Skeletal muscle tissue (tissue), 3 donors: ENCODE measurements at regions not wholly inside any gene's neighbourhood (a gene's known extent, or its start where the extent isn't known, plus 50 kb on each side); places are given as distances from the start of the nearest gene placed in this dataset.

Experiments
- H3K27ac ChIP-seq: one replicate; pipeline ENCODE4 v1.7.0; 2013; ENCODE audit warnings: mild to moderate bottlenecking, low read depth, low read length, inconsistent platforms
- H3K27me3 ChIP-seq, 3 donors: one replicate each; pipeline ENCODE4 v1.7.0; 2013; ENCODE audit warnings: low read length in 3 of 3; ENCODE audit not compliant: control insufficient read depth in 3 of 3, insufficient read depth in 3 of 3
- H3K36me3 ChIP-seq, 3 donors: one replicate each; pipeline ENCODE4 v1.7.0; 2013; ENCODE audit warnings: low read length in 3 of 3; ENCODE audit not compliant: control insufficient read depth in 3 of 3, insufficient read depth in 3 of 3
- H3K4me1 ChIP-seq, 3 donors: one replicate each; pipeline ENCODE4 v1.7.0; 2013; ENCODE audit warnings: low read length in 3 of 3, mild to moderate bottlenecking in 3 of 3; ENCODE audit not compliant: control insufficient read depth in 3 of 3, insufficient read depth in 3 of 3
- H3K4me3 ChIP-seq, 3 donors: one replicate each; pipeline ENCODE4 v1.7.0; 2013; ENCODE audit warnings: low read length in 3 of 3
- H3K9ac ChIP-seq, 3 donors: one replicate each; pipeline ENCODE4 v1.7.0; 2013; ENCODE audit warnings: low read length in 3 of 3, mild to moderate bottlenecking in 3 of 3, moderate library complexity in 2 of 3, low read depth in 1 of 3
- H3K9me3 ChIP-seq, 3 donors: one replicate each; pipeline ENCODE4 v1.7.0; 2013; ENCODE audit warnings: low read length in 3 of 3; ENCODE audit not compliant: control insufficient read depth in 3 of 3
- donor health status: Osteomylitis.

DNA sequence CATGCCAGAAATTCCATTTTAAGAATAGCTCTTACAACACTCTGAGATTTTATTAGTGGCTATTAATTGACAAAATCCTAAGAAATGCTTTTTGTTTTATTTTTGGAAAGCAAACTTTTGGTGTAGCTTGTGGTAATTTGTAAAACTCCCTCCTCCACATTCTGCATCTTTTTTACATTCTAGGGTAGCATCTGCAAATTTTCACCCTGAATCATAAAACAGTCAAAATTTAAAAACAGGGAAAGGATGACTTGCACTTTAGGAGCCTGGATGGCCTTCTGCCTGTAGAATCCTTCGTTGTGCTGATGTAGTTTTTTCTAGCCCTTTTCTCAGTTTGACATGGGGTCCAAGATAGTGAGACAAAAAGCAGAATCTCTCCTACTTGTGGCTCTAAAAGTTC is 316.1 kb downstream of the ADRA2A start:
- no peaks in the 10 kb centered on the region for H3K9me3 ChIP-seq
- H3K27ac ChIP-seq, result no peak overlapping the region
- no peak overlapping the region for H3K4me3 ChIP-seq
- no peaks in the 10 kb centered on the region for H3K36me3 ChIP-seq
- H3K27me3 ChIP-seq, result no peaks in the 10 kb centered on the region
- H3K9ac ChIP-seq, result no peak overlapping the region
- no peaks in the 10 kb centered on the region for H3K4me1 ChIP-seq

DNA sequence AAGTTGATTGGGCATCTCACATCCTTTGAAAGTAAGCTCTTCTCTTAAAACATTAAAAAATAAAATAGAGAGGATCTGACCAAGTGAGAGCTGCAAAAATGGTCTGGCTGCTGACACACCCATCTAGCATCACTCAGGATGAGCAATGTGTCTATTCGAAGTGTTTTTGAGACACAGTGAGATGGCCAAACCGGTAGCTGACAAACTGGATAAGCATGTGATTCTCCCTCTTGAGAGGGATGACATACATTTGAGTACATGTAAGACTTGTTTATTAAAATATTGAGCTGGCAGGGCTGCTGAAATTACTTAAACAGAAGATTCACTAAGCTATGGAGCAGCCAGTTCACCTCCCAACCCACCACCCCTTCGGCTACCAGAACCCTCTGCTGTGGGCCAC is 333.9 kb downstream of the ADRA2A start:
- no peak overlapping the region for H3K27ac ChIP-seq

DNA sequence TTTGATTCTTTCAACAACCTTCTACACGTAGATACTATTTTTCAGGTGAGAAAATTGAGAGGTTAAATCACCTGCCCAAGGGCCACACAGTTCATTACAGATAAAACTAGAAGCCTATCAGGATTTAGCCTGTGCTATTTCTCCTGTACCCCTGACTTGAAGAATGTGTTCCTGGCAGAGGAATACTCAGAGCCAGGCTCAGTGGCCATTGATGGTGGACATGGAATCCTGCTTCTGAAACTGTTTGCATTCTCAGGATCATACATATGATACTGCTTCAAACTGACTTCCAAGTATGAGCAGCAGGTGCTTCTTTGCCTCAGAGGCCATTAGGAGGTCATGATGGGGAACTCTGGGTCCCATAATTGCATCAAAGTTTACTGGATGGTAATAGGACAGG is 348.6 kb downstream of the ADRA2A start:
- H3K36me3 ChIP-seq, result no peaks in the 10 kb centered on the region
- H3K4me1 ChIP-seq, result no peaks in the 10 kb centered on the region
- H3K4me3 ChIP-seq, result no peak overlapping the region
- H3K27ac ChIP-seq, result no peak overlapping the region
- no peaks in the 10 kb centered on the region for H3K9me3 ChIP-seq
- H3K9ac ChIP-seq, result no peak overlapping the region
- H3K27me3 ChIP-seq, result no peaks in the 10 kb centered on the region

More for the DNA sequence above, 333.9 kb downstream of the ADRA2A start:
- H3K9me3 ChIP-seq, result peaks cover 0 to 2% (median 0%) of the 10 kb centered on the region in 3 donors
- no peaks in the 10 kb centered on the region for H3K4me1 ChIP-seq
- no peak overlapping the region for H3K4me3 ChIP-seq
- no peaks in the 10 kb centered on the region for H3K27me3 ChIP-seq
- H3K36me3 ChIP-seq, result no peaks in the 10 kb centered on the region
- H3K9ac ChIP-seq, result no peak overlapping the region

DNA sequence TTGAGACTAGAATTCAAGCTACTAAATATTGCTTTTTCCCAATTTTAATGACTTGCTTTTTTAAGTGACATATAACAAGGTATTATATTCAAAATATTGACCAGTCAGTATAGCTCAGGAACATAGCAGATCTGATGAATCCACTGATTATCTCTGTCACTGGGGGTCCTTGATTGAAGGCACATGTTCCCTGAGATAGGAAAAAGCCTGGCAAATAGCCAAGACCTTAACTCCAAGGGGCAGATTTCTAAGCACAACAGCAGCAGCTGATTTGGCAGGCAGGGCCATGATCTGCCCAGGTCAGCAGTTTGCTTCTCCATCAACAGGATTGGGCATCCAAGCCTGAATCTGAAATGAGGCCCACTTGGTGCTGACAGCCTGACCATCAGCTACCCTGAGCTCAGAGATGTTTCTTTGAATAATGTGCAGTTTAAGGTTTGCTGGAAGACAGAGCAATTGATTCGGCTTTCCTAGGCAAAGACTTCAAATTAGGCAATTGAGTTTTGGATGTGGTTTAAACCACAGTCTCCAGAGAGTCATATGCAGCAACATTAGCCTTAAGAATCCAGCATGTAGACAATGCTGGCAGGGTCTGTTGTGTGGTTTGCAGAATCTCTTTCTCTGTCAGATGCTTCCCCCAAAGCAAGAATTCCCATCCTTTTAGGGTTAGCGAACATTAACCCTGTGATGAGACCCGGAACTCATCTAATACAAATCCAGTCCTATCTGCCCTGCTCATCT is 352.6 kb downstream of the ADRA2A start:
- no peak overlapping the region for H3K4me3 ChIP-seq
- H3K36me3 ChIP-seq, result no peaks in the 10 kb centered on the region
- H3K27me3 ChIP-seq, result no peaks in the 10 kb centered on the region
- no peak overlapping the region for H3K9ac ChIP-seq
- no peaks in the 10 kb centered on the region for H3K9me3 ChIP-seq
- H3K27ac ChIP-seq, result no peak overlapping the region
- no peaks in the 10 kb centered on the region for H3K4me1 ChIP-seq

DNA sequence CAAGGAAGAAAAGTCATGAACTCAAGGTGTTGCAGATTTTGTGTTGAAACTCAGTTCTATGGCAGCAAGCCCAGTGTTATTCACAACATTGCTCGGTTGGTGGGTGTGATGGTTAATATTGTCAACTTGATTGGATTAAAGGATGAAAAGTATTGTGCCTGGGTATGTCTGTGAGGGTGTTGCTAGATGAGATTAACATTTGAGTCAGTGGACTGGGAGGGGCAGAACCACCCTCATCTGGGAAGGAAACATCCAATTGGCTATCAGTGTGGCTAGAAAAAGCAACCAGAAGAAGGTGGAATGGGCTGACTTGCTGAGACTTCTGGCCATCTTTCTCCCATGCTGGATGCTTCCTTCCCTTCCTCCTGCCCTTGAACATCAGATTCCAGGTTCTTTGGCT is 353.2 kb downstream of the ADRA2A start:
- Histone ChIP-seq H3K9ac (no peak overlapping the region), H3K36me3 (no peaks in the 10 kb centered on the region), H3K4me3 (no peak overlapping the region), H3K9me3 (no peaks in the 10 kb centered on the region), H3K27me3 (no peaks in the 10 kb centered on the region), H3K27ac (no peak overlapping the region), H3K4me1 (no peaks in the 10 kb centered on the region)

DNA sequence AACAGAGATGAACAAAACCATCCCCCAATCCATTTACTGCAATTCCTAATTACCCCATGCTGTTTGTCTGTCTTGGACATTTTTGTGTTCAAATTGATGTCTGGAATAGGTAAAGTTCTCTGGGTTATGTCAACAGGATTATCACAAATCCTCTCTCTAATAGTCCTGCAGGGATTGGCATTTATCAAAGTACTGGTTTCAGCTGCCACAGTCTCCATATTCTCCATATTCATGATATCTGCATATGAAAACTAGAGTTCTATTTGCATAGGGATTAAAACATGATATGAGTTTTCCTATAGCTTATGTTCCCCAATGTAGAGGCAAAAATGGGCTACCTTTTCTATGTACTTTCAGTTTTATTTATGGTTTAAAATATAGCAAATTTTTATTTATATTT is 355.8 kb downstream of the ADRA2A start:
- Histone ChIP-seq H3K36me3 (no peaks in the 10 kb centered on the region), H3K9me3 (no peaks in the 10 kb centered on the region), H3K4me1 (no peaks in the 10 kb centered on the region), H3K9ac (no peak overlapping the region), H3K27ac (no peak overlapping the region), H3K27me3 (no peaks in the 10 kb centered on the region), H3K4me3 (no peak overlapping the region)

DNA sequence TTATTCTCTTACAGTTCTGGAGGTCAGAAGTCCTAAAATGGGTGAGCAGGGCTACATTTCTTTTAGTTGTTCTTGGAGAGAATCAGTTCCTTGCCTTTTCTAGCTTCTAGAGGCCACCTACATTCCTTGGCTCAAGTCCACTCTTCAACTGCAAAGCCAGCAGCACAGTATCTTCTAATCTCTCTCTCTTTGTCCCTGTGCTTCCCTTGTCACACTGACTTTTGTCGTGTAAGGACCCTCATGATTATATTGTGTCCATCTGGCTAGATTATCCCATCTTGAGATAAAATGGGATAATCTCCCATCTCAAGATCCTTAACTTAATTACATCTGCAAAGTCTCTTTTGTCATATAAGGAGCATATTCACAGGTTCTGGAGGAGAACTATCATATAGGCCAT is 359.0 kb downstream of the ADRA2A start:
- Histone ChIP-seq H3K9me3 (no peaks in the 10 kb centered on the region), H3K4me1 (no peaks in the 10 kb centered on the region), H3K9ac (no peak overlapping the region), H3K4me3 (no peak overlapping the region), H3K36me3 (no peaks in the 10 kb centered on the region), H3K27ac (no peak overlapping the region), H3K27me3 (no peaks in the 10 kb centered on the region)

DNA sequence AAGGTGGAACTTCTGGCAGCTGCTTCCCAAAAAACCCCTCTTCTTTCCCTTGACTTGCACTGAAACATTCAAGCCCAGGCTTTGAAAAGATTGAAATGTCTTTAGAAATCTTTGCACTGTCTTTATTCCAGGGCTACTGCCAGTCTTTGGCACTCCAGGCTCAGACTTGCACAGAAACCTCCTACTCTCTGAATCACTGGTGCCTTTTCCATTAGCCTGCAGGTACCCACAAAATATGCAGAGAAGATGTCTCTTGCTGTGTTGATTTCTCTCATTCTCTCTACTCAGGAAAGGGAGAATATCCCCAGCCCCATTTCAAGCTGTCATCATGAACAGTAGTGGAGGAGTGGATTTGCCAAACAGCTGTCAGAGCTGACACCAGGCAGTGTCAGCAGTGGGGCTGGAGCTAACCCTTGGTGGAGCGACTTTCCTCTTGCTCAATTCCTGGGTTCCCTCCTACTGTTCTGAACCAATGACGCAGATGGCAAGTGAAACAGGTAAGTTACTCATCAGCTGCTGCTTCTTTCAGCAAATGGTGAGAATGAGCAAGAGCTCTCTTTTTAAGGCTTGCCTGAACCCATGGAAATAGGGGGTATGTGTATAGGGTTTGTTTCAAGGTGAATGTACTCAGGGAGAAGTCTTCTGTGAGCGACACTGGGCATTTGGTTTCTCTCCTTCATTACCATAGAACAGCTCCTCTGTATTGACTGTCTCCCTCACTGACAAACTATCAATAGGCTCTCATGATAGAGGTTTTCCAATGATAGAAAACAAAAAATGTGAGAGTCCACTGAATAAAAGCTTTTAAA is 362.4 kb downstream of the ADRA2A start:
- Histone ChIP-seq H3K27ac (no peak overlapping the region), H3K9me3 (no peaks in the 10 kb centered on the region), H3K9ac (no peak overlapping the region), H3K4me1 (no peaks in the 10 kb centered on the region), H3K27me3 (no peaks in the 10 kb centered on the region), H3K4me3 (no peak overlapping the region), H3K36me3 (no peaks in the 10 kb centered on the region)

DNA sequence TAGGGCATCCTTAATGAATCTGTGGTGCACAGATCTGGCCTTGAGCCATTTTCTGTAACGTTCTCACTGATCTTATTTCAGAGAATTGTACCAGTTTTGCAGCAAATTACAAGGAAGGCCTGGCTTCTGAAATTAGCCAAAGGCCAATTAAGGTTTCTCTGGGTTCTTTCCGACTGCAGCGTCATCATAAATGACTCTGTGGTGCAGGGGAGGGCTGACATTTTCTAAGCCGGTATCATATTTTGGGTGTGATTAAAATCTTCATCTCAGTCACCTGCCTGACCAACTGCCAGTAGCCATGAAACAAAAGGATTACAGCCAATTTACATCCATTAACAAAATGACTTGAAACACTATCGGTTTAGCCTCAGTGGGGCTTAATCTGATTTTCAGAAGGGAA is 363.7 kb downstream of the ADRA2A start:
- no peak overlapping the region for H3K27ac ChIP-seq
- H3K4me1 ChIP-seq, result no peaks in the 10 kb centered on the region
- H3K9me3 ChIP-seq, result no peaks in the 10 kb centered on the region
- no peaks in the 10 kb centered on the region for H3K27me3 ChIP-seq
- H3K9ac ChIP-seq, result no peak overlapping the region
- H3K4me3 ChIP-seq, result no peak overlapping the region
- no peaks in the 10 kb centered on the region for H3K36me3 ChIP-seq

DNA sequence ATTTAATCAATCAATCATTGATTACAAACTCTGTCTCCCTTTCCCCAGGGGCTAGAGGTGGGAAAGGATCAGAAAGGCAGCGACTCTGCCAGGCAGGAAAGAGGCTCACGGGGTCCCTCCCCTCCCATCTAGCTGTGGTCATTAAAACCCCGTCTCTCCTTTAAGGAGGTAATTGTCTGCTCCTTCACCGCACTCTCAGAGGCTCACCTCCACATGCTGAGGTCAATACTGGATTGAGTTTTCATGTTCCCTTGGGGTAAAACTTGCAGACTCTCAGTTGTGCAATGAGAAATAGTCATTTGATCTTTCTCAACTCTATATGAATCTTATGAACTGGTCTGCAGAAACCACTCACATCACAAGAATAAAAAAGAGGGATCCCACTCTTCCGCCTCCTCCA is 368.8 kb downstream of the ADRA2A start:
- no peaks in the 10 kb centered on the region for H3K4me1 ChIP-seq
- H3K36me3 ChIP-seq, result no peaks in the 10 kb centered on the region
- H3K9me3 ChIP-seq, result no peaks in the 10 kb centered on the region
- no peak overlapping the region for H3K27ac ChIP-seq
- no peak overlapping the region for H3K4me3 ChIP-seq
- H3K27me3 ChIP-seq, result no peaks in the 10 kb centered on the region
- no peak overlapping the region for H3K9ac ChIP-seq
